ENCODE measurements at regions not wholly inside any gene's neighbourhood (a gene's known extent, or its start where the extent isn't known, plus 50 kb on each side); places are given as distances from the start of the nearest gene placed in this dataset.
"Not testable (repeated sequence)": the region's sequence is repeated elsewhere in the genome, so short reads cannot be mapped to it uniquely, and the experiment has no call there.

GRCh38 chr4:20196476-20196875, 55.2 kb upstream of the SLIT2 start:
- DNase-seq (ENCODE audit: extremely low read depth, low read depth), result no peak
- TF ChIP-seq CTCF (IDR thresholded peaks at IDR 0.05; ENCODE audit: low read depth, low read length), result no peak

GRCh38 chr4:20195071-20195885, 56.4 kb upstream of the SLIT2 start:
- DNase-seq (ENCODE audit: extremely low read depth, low read depth), result no peak
- TF ChIP-seq CTCF (IDR thresholded peaks at IDR 0.05; ENCODE audit: low read depth, low read length), result no peak

- DNase-seq (ENCODE audit: extremely low read depth, low read depth), result peak; percentile 65
- no peak for TF ChIP-seq CTCF (IDR thresholded peaks at IDR 0.05; ENCODE audit: low read depth, low read length)
These were observed 57.3 kb upstream of the SLIT2 start for GRCh38 chr4:20194123-20195013.

GRCh38 chr4:20193141-20193936, 58.4 kb upstream of the SLIT2 start:
- TF ChIP-seq CTCF (IDR thresholded peaks at IDR 0.05; ENCODE audit: low read depth, low read length), result no peak
- no peak for DNase-seq (ENCODE audit: extremely low read depth, low read depth)

- DNase-seq (ENCODE audit: extremely low read depth, low read depth), result no peak
- no peak for TF ChIP-seq CTCF (IDR thresholded peaks at IDR 0.05; ENCODE audit: low read depth, low read length)
These were observed 59.0 kb upstream of the SLIT2 start for GRCh38 chr4:20192736-20193135.

GRCh38 chr4:20185103-20185502, 66.6 kb upstream of the SLIT2 start:
- TF ChIP-seq CTCF (IDR thresholded peaks at IDR 0.05; ENCODE audit: low read depth, low read length), result no peak
- no peak for DNase-seq (ENCODE audit: extremely low read depth, low read depth)

GRCh38 chr4:20183131-20183530, 68.6 kb upstream of the SLIT2 start:
- not testable (repeated sequence) for DNase-seq (ENCODE audit: extremely low read depth, low read depth)

All from AG09319 (cell line).